Lung microvascular endothelial cell (primary cell): ENCODE measurements at regions not wholly inside any gene's neighbourhood (a gene's known extent, or its start where the extent isn't known, plus 50 kb on each side); places are given as distances from the start of the nearest gene placed in this dataset.
A peak's percentile ranks its signal among the peaks of the same experiment; 100 is the strongest.

ENCODE experiments used
- DNase-seq, 2 donors: peaks; one replicate each; pipeline versions ENCODE4 v3.0.0 to v3.0.0-alpha.2; 2010; ENCODE audit warnings: low read depth in 2 of 2

DNA sequence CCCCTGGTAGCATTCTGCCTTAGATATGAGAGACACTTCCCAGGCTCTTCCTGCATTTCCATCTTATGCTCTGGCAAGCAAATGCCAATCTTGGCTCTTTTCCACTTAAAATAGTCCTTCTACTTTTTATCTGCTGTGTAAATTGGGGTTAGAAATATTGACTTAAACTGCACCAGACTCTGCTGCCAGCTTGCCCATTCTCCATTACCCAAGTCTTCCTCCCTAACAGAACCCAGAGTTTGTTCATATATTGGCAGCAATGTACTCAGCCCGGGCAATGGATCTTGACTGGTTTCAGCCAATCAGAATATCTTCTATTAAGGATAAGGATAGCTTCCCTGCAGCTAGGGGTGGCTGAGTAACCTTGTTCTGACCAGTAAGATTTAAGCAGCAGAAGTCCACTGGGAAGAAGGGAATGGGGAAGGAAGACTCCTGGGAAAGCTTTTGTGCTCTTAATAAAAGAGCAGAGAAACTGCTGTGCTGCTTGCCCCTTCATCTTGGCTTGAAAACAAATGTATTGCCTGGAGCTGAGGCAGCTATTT is 177.1 kb downstream of the KCNRG start:
- DNase-seq: no peak

DNA sequence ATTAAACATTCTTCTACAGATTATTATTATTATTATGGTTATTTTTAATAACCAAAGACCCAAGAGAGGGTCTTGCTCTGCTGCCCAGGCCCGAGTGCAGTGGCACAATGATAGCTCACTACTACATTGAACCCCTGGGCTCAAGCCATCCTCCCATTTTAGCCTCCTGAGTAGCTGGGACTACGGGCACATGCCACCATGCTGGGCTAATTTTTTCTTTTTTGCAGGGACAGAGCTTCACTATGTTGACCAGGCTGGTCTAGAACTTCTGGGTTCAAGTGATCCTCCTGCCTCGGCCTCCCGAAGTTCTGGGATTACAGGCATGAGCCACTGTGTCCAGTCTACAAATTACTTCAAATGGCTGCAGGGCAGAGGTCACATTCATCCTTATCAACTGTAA is 179.8 kb downstream of the KCNRG start:
- no peak for DNase-seq

DNA sequence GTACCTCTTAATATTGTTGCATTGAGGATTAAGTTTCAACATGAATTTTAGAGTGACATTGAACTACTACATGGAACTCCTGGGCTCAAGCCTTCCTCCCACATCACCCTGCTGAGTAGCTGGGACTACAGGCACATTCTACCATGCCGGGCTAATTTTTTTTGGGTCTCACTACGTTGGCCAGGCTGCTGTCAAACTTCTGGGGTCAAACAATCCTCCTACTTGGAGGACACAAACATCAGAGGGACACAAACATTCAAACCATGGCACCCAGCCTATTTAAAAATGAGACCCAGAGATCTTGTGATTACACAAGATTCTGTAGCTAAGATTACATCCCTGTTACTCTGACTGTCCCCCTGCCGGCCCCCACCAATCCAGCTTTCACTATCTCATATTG is 180.9 kb downstream of the KCNRG start:
- no peak for DNase-seq

DNA sequence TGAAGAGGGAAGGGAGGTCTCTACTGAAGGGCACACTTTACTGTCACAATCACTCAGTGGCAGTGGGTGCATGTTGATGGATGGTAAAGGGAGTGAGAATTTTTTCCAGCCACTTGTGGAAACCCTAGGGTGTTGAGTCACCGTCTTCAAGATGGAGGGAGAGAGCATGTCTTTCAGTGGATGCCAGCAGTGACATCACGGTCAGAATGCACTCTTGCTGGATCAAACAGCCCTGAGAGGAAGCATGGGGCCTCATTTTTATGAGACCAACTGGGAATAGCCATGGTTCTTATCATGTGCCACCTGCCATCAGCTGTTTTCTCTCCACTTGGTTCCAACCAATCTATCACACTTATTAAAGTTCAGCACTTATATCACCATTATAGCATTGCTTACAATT is 182.5 kb downstream of the KCNRG start:
- DNase-seq: no peak

DNA sequence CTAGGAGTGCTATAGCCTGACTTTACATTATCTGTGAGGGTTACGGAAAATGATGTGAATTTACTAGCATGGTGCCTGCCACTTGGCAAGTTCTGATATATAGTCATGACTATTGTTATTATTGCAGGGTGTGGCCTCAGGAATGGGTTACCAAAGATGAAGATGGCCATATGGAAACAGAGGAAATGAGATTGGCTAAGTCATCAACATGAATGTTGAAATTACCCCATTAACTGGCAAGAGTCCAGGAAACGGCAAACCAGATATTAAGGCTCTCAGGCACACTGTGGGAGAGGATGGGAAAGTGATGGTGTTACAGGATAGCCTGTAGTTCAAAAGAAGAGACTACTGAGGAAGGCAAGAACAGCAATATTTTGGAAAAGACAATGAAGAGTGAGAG is 183.3 kb downstream of the KCNRG start:
- DNase-seq: peak; percentile 74 to 79

DNA sequence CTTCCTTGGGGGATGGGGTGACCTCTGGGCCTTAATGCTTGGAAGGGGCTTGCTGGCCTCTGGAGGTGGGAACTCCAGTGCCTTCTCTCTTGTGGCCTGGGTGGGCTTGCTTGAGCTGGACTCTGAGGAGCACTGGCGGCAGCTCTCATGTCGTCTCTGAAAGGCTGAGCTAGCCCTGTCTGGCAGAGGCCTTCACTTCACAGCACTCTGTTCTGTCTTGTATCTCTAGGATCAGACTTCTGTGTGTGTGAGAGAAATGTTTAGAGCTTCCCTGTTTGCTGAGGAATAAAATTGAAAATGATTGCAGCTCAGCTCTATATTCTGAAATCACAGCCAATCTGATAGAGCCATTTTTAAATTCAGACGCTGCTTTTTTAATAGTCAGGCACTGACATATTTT is 185.3 kb downstream of the KCNRG start:
- DNase-seq: no peak

DNA sequence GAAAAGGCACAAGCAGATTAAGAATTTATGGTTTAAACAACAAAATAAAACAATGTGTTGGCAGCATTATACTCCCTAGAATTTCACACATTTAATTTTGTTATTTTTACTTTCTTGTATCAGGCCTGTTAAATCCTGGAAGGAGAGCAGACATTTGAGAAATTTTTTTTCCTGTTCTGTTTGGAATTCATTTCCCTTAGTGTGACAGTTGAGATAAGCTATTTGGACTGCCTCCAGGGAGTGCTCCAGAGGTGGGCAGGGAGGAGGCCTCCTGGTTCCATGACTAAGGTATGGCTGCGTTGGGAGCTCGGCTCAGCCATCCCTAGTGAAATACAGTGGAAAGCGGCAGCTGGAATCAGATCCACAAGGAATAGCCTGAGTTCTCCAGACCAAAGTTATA is 185.7 kb downstream of the KCNRG start:
- peak; percentile 39 to 46 for DNase-seq

DNA sequence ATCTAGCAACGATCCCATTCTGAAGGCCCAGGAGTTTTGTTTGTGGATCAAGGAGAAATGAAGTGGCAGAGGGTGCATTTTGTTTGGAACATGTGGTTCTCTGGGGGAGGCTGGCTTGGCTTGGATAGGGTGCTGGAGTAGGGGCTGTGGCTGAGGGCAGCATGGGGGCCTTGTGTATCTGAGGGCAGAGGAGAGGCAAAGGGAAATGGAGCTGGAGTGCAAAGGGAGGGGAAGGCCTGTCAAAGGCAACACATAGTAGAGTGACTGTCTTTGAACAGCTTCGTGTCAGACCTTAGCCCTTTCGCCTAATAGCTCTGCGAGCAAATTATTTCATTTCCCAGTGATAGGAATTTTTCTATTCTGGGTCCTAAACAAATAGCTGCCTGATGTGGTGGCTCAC is 187.2 kb downstream of the KCNRG start:
- no peak for DNase-seq

DNA sequence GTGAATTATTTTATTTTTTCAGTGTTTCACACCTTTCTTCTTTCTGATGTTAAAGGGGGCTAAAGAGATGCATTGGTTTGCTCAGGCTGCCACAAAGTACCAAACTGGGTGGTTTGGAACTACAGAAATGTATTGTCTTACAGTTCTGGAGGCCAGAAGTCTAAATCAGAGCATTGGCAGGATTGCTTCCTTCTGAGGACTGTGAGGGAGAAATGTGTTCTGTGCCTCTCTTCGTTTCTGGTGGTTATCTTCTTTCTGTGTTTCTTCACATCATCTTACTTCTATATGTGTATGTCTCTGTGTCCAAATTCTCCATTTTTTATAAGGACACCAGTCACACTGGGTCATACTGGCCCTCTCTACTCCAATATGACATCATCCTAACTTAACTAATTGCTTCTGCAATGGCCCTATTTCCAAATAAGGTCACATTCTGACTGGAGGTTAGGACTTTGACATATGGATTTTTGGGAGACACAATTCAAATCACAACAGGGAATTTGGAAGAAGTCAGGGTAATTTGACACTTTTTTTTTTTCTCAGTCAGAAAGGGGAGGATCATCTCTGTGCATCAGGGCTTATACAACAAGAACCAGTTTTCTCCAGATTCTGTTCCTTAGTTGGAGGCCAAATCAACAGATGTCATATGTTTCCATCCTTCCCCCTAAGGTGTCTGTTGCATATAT is 188.2 kb downstream of the KCNRG start:
- no peak for DNase-seq

DNA sequence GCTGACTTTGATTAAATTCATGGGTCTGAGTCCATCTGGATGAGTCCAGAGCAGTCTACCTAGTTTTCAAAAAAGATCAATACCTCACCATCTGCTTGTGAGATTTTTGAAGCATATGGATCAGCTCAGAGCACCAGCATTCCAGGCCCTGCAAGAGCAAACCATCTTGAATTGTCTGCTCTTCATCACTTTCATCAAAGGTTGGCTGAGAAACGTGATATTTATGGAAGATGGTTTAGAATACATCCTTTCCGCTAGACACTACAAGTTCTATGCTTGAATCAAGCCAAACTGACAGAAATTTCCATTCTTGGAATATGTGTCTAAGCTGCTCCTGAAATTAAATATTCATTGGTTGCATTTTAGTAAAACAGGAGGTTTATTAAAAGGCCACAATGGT is 190.3 kb downstream of the KCNRG start:
- no peak for DNase-seq

DNA sequence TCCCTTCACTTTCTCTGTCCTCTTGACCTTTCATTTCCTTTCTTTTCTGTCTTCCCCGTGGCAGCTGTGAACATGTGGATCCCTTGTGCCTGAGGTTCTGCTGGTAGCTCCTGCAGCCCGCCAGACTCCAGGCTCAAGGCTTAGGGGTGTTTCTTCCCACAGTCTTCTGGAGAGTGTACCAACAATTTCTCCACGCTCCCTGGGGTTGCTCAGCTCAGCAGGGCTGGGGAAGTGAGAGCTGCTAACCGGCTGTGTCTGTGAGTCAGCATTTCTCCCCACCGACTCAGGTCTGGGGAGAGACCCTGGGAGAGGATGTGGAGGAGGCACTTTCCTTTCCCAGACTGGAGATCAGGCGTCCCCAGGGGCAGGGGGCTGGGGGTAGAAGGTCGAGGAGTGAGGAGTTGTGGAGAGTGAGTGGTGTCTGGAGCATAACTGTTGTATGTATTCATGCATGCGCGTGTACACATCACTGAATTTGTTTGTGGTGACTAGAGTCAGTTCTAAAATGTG is 193.6 kb downstream of the KCNRG start:
- peak in 1 of 2 donors; percentile 66 for DNase-seq

DNA sequence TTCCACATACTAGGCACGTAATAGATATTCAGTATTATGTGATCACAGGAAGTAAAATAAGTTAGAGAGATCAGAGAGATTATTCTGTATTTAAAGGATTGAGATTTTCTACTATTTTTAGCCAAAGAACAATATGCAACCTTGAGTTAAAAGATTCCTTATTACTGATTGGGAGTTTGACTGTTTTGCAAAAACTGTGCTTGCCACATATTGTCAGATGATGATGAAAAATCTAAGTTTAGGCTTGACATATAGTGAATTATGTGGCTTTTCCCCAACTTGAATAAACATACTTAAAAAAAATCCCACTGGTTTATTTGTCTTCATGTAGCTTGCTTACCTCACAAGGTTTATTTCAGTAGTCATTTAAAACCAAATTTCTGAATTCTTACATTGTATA is 194.4 kb downstream of the KCNRG start:
- DNase-seq: no peak

DNA sequence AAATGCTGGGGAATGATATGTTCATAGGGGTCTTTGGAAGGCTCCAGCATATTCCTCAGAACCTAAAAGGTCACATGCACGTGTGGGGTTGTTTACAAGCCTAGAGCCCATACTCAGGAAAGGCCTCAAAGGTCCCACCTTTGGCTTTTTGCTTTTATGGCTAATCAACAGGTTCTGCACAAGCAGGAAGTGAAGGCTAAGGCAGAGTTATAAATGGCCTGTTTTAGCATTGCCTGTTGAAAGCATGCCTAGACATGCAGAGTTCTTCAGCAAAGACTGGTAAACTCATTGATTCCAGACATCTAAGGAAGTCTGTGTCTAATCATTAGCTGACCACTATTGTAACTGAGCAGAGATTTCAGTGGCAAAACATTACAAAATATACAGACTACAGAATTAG is 198.3 kb downstream of the KCNRG start:
- no peak for DNase-seq

DNA sequence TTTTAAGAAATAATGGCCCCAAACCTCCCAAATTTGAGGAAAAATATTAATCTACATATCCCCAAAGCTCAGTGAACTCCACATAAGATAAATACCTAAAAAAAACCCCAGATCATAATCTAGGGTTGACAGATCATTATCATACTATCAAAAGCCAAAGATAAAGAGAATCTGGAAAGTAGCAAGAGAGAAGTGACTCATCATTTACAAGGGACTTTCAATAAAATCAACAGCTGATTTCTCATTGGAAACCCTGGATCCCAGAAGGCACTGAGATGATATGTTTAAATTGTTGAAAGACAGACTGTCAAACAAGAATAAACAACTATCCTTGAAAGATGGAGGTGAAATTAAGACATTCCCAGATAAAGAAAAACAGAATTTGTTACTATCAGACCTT is 199.3 kb downstream of the KCNRG start:
- DNase-seq: no peak

DNA sequence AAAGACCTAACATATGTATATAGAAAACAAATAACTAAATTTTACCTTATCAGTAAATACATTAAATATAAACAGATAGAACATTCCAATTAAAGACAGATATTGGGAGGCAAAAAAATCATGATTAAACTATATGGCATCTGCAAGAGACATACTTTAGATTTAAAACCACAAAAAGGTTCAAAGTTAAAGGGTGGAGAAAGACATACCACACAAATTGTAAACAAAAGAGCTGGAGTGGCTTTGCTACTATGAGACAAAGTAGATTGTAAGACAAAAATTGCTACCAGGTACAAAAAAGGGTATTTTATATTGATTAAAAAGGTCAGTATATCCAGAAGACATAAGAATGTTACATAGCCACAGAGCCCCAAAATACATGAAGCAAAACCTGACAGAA is 200.2 kb downstream of the KCNRG start:
- no peak for DNase-seq

DNA sequence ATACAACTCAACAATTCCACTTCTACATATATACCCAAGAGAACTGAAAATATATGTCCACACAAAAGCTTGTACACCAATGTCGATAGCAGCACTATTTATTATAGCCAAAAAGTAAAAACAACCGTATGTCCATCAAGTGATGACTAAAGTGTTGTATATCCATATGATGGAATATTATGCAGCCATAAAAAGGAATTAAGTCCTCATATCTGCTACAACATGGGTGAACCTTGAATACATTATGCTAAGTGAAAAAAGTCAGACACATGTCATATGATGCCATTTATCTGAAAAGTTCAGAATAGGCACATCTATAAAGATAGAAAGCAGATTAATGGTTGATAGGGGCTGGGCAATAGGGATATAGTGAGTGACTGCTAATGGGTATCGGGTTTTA is 204.5 kb downstream of the KCNRG start:
- no peak for DNase-seq

DNA sequence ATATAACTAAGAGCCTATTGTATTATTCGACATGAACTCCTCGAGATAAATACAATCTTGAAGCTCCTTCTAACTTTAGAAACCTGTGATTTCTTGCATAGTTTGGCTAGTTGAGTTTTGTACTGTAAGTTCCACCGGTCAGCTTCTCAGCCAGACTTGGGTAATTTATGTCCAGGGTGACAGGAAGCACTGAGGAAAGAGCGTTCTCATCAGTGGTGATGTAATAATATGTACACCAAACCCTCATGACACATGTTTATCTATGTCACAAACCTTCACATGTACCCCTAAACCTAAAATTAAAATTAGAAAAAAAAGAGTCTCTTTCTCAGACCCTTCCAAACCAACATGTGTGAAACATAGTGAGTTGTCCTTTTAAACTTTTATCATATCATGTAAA is 205.7 kb downstream of the KCNRG start:
- no peak for DNase-seq

DNA sequence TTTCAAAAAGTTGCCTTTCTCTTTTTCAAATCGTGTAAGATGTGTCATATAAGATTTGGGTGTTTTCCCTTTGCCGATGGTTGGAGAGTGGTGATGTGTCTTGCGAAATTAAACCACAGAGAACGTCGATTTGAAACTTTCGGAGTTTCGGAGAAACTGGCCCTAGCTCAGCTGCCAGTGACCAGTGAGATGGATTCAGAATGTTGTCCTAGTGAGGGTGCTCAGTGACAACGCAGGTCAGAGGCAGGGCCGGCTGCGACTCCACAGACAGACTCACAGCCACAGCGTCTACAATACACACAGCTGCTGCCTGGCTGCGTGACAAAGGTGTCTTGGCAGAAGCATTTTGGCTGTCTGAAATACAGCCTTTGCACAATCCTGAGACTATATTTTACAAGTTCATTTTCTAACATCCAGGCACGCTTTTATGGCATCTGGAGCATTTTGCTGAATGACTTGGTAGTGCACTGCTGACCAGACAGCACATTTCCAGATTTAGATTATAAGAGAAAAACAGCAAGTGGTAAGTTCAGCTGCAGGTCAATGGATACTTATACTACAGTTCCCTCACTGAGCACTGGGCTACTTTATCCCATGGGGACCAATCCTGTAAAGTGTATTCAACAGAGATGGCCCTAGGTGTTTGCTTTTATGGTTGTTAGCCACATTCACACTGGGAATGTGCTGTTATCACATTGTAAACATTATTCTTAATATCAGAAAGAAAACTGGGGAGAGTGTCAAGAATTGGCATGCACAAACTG is 207.5 kb downstream of the KCNRG start:
- no peak for DNase-seq

DNA sequence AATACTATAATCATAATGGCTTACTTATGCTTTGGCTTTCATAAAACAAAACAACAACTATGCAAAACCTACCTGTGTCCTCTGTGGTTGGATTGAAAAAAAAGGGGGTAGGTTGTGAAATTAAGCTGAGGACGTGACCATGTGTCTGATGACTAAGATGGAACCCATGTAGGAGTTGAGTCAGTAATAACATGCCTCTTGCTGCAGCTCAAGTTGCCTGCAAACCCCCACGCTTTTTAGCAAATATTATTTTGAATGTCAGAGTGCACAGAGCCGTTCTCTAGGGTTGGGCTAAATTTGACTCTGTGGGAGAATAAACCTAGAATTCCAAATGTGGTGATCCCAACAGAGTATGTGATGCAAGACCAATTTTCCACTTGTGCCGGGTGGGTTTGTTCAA is 209.3 kb downstream of the KCNRG start:
- no peak for DNase-seq

DNA sequence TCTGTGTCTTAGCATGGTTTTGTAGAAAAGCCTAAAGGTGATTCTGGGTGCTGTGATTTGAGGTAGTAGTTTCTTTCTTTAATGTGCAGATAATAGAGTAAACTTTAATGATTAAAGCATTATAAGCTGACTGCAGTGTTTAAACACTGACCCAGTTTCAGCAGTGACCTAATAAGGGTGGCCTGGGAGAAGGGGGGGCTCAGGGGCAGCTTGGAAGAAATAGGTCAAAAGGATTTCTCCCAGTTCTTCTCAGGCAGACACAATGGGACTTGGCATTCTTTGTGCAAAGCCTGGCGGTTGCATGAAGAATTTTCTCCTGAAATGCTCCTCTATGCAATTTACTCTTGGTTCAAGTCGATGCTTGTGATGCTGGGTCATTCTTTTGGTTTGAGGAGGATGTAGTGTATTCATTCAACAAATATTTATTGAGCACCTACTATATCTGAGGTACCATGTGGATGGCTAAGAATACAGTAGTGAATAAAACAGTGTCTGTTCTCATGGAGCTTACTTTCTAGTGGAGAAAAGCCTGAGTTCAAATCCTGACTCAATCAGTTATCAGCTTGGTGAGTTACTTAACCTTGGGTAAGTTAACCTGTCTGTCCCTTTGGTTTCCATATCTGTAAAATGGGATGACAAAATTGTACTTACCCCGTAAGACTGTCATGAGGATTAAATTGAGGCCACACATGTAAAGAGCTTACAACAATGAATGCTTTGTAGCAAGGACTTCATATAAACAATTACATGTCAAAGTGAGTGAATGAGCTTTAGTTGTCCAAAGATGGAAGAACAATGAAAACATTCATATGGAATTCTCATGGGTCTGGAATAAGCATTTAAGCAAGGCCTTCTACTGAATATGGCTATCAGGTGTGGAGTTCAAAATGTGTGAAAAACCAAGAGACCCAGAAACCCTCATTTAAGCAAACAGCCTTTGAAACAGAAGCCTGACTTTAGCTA is 210.2 kb downstream of the KCNRG start:
- DNase-seq: no peak

DNA sequence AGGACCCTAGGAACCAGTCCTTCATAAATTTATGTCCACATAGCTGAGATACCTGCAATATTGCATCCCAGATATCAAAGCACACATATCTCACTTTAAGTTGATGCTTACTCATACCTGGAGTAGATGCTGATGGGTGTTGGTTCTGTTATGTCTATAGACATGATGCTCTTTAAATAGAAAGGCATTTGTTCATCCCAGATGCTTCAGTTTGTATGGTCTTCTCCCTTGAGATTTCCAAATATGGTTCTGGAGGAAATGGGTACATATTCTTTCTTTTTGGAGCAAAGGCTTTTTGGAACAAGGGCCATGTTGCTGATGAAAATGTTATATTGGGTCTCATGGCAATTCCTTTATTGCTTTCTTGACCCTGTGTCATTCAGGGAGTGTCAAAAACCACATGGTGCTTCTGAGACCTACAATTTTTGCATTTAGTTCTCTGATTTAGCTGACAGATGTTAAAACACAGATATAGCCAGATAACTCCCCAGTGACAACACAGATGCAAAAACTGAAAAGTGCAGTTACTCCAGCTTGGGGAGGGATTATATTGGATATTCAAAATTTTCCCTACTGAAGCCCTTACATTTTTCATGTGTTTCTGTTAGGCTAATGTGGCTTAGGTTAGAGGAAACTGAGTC is 211.4 kb downstream of the KCNRG start:
- DNase-seq: no peak
